Fibroblast of lung (primary cell): ENCODE measurements at regions not wholly inside any gene's neighbourhood (a gene's known extent, or its start where the extent isn't known, plus 50 kb on each side); places are given as distances from the start of the nearest gene placed in this dataset.

Experiments used
- EZH2 ChIP-seq: IDR thresholded peaks from 2 replicates; pipeline ENCODE4 v1.5.1; 2012; ENCODE audit warnings: low read length, control low read depth, mild to moderate bottlenecking; ENCODE audit errors: missing control alignments
- TF ChIP-seq, protein P1 (sequence below), 2 donors: IDR thresholded peaks in 1 of 2; conservative IDR thresholded peaks in 1 of 2; 1 replicate in 1 of 2; 2 replicates in 1 of 2; pipeline ENCODE4 v1.5.1; 2011 to 2012; ENCODE audit warnings: low read length in 2 of 2, control low read depth in 1 of 2, inconsistent platforms in 1 of 2, low read depth in 1 of 2, mild to moderate bottlenecking in 1 of 2

DNA sequence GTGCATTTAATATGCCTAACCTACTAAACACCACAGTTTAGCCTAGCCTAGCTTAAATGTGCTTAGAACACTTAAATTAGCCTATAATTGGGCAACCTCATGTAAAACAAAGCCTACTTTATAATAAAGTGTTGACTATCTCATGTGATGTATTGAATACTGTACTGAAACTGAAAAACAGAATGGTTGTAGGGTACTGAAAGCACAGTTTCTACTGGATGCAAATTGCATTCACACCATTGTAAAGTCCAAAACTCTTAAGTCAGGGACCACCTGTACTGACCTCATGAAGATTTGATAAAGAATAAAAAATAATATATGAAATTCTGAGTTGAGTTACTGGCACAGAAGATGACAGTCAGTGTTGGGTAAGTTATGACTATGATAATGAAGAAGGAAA is 625.4 kb upstream of the SOX9 start:
- TF ChIP-seq, protein P1, sequence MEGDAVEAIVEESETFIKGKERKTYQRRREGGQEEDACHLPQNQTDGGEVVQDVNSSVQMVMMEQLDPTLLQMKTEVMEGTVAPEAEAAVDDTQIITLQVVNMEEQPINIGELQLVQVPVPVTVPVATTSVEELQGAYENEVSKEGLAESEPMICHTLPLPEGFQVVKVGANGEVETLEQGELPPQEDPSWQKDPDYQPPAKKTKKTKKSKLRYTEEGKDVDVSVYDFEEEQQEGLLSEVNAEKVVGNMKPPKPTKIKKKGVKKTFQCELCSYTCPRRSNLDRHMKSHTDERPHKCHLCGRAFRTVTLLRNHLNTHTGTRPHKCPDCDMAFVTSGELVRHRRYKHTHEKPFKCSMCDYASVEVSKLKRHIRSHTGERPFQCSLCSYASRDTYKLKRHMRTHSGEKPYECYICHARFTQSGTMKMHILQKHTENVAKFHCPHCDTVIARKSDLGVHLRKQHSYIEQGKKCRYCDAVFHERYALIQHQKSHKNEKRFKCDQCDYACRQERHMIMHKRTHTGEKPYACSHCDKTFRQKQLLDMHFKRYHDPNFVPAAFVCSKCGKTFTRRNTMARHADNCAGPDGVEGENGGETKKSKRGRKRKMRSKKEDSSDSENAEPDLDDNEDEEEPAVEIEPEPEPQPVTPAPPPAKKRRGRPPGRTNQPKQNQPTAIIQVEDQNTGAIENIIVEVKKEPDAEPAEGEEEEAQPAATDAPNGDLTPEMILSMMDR (conservative IDR thresholded peaks at IDR 0.05 in 1 of 2, IDR thresholded peaks at IDR 0.05 in 1 of 2; ENCODE audit: low read depth in 1 of 2, low read length in 2 of 2) = no peak
- TF ChIP-seq EZH2 = no peak
